ENCODE measurements at regions not wholly inside any gene's neighbourhood (a gene's known extent, or its start where the extent isn't known, plus 50 kb on each side); places are given as distances from the start of the nearest gene placed in this dataset.

DNA sequence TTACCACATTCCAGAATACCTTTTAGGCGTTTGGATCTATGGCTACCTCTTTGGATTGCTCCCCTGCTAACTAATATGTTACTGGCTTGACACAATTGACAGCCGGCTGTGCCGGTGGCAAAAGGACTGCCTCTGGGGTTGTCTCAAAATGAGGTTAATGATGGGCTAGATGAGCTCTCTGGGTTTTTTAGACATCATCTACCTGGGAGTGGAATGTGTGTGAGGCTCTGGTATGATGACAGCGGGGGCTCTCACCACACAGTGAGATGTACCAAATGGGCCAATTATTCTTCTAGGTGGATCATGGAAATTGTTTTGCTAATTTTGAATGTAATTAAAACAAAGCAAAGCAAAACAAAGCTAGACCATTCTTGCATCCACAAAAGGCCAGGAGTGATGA is 391.1 kb upstream of the SPRED2 start:
- TF ChIP-seq, protein P1, sequence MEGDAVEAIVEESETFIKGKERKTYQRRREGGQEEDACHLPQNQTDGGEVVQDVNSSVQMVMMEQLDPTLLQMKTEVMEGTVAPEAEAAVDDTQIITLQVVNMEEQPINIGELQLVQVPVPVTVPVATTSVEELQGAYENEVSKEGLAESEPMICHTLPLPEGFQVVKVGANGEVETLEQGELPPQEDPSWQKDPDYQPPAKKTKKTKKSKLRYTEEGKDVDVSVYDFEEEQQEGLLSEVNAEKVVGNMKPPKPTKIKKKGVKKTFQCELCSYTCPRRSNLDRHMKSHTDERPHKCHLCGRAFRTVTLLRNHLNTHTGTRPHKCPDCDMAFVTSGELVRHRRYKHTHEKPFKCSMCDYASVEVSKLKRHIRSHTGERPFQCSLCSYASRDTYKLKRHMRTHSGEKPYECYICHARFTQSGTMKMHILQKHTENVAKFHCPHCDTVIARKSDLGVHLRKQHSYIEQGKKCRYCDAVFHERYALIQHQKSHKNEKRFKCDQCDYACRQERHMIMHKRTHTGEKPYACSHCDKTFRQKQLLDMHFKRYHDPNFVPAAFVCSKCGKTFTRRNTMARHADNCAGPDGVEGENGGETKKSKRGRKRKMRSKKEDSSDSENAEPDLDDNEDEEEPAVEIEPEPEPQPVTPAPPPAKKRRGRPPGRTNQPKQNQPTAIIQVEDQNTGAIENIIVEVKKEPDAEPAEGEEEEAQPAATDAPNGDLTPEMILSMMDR (IDR thresholded peaks at IDR 0.05; ENCODE audit: borderline replicate concordance, extremely low read depth, low read length, poor library complexity, severe bottlenecking), result no peak
- no peak for TF ChIP-seq EZH2 (IDR thresholded peaks at IDR 0.05; ENCODE audit: borderline replicate concordance, low read depth, low read length, severe bottlenecking)
